Esophagus muscularis mucosa (tissue), 3 donors: ENCODE measurements at regions not wholly inside any gene's neighbourhood (a gene's known extent, or its start where the extent isn't known, plus 50 kb on each side); places are given as distances from the start of the nearest gene placed in this dataset.

Source experiments
- EP300 ChIP-seq: sonication (generic); formaldehyde crosslinking; IDR thresholded peaks from one replicate; pipeline ENCODE4 v1.6.1; 2017; ENCODE audit warnings: antibody characterized with exemption
- TF ChIP-seq, protein P1 (sequence below), 3 experiments: fragments of 200-600 bp in 2 of 3; fragments of 450-650 bp in 1 of 3; sonication (generic) in 2 of 3; IDR thresholded peaks; one replicate each; pipeline ENCODE4 v1.5.1; 2017 to 2019; ENCODE audit warnings: antibody characterized with exemption in 3 of 3, mild to moderate bottlenecking in 2 of 3, moderate library complexity in 1 of 3

DNA sequence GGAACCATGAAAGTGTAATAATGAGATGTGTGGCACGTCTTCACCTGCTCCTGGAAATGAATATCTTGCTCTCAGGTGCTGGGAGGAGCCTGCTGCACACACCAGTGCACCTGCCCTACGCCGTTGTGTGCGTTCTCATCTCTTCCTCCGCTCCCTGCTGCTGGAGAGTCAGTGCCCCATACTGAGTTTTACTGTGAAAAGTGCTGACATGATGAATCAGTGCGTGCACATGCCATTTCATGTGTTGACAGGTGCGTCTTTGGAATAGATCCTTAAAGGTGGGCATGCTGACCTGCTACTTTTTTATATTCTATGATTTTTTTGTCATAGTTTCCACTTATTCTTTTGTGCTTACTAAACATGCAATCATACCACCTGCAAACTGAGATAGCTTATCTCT, 1015.8 kb downstream of the BRD1 start:
- TF ChIP-seq, protein P1, sequence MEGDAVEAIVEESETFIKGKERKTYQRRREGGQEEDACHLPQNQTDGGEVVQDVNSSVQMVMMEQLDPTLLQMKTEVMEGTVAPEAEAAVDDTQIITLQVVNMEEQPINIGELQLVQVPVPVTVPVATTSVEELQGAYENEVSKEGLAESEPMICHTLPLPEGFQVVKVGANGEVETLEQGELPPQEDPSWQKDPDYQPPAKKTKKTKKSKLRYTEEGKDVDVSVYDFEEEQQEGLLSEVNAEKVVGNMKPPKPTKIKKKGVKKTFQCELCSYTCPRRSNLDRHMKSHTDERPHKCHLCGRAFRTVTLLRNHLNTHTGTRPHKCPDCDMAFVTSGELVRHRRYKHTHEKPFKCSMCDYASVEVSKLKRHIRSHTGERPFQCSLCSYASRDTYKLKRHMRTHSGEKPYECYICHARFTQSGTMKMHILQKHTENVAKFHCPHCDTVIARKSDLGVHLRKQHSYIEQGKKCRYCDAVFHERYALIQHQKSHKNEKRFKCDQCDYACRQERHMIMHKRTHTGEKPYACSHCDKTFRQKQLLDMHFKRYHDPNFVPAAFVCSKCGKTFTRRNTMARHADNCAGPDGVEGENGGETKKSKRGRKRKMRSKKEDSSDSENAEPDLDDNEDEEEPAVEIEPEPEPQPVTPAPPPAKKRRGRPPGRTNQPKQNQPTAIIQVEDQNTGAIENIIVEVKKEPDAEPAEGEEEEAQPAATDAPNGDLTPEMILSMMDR (IDR thresholded peaks at IDR 0.05), result no peak
- TF ChIP-seq EP300, result no peak
